Parathyroid adenoma (tissue), 2 donors: ENCODE measurements at regions not wholly inside any gene's neighbourhood (a gene's known extent, or its start where the extent isn't known, plus 50 kb on each side); places are given as distances from the start of the nearest gene placed in this dataset.

ENCODE experiments used
- H2AFZ ChIP-seq: fragments of 300-600 bp; sonication (generic); one replicate; pipeline ENCODE4 v1.7.0; 2017; ENCODE audit warnings: antibody characterized with exemption, mild to moderate bottlenecking
- H3K27ac ChIP-seq: fragments of 300-600 bp; sonication (generic); one replicate; pipeline ENCODE4 v1.7.0; 2017
- H3K27me3 ChIP-seq: fragments of 300-600 bp; sonication (generic); one replicate; pipeline ENCODE4 v1.7.0; 2017; ENCODE audit warnings: low read length; ENCODE audit not compliant: control insufficient read depth, insufficient read depth
- H3K36me3 ChIP-seq: fragments of 300-600 bp; sonication (generic); one replicate; pipeline ENCODE4 v1.7.0; 2017; ENCODE audit warnings: low read length; ENCODE audit not compliant: control insufficient read depth, insufficient read depth
- H3K4me1 ChIP-seq: fragments of 300-600 bp; sonication (generic); one replicate; pipeline ENCODE4 v1.7.0; 2017; ENCODE audit warnings: control low read depth
- H3K4me2 ChIP-seq: fragments of 300-600 bp; sonication (generic); one replicate; pipeline ENCODE4 v1.7.0; 2017; ENCODE audit warnings: low read length
- H3K4me3 ChIP-seq: fragments of 300-600 bp; sonication (generic); one replicate; pipeline ENCODE4 v1.7.0; 2017; ENCODE audit warnings: low read depth, low read length
- H3K79me2 ChIP-seq: fragments of 300-600 bp; sonication (generic); one replicate; pipeline ENCODE4 v1.7.0; 2017; ENCODE audit warnings: control low read depth
- H3K9ac ChIP-seq: fragments of 300-600 bp; sonication (generic); one replicate; pipeline ENCODE4 v1.7.0; 2017; ENCODE audit warnings: mild to moderate bottlenecking
- H3K9me3 ChIP-seq: fragments of 300-600 bp; sonication (generic); one replicate; pipeline ENCODE4 v1.7.0; 2017; ENCODE audit warnings: low read length; ENCODE audit not compliant: control insufficient read depth
- TF ChIP-seq, protein P1 (sequence below): fragments of 300-600 bp; sonication (generic); IDR thresholded peaks from one replicate; pipeline ENCODE4 v1.7.0; 2017; ENCODE audit warnings: antibody characterized with exemption, mild to moderate bottlenecking
- donor health status: primary hyperparathyroidism.

- TF ChIP-seq, protein P1, sequence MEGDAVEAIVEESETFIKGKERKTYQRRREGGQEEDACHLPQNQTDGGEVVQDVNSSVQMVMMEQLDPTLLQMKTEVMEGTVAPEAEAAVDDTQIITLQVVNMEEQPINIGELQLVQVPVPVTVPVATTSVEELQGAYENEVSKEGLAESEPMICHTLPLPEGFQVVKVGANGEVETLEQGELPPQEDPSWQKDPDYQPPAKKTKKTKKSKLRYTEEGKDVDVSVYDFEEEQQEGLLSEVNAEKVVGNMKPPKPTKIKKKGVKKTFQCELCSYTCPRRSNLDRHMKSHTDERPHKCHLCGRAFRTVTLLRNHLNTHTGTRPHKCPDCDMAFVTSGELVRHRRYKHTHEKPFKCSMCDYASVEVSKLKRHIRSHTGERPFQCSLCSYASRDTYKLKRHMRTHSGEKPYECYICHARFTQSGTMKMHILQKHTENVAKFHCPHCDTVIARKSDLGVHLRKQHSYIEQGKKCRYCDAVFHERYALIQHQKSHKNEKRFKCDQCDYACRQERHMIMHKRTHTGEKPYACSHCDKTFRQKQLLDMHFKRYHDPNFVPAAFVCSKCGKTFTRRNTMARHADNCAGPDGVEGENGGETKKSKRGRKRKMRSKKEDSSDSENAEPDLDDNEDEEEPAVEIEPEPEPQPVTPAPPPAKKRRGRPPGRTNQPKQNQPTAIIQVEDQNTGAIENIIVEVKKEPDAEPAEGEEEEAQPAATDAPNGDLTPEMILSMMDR, result no peak
- H3K9me3 ChIP-seq, result no peaks in the 10 kb centered on the region
- no peak overlapping the region for H3K27ac ChIP-seq
- no peaks in the 10 kb centered on the region for H3K79me2 ChIP-seq
- no peaks in the 10 kb centered on the region for H3K36me3 ChIP-seq
- H3K4me2 ChIP-seq, result no peak overlapping the region
- no peak overlapping the region for H3K4me3 ChIP-seq
- no peaks in the 10 kb centered on the region for H3K27me3 ChIP-seq
- no peaks in the 10 kb centered on the region for H3K4me1 ChIP-seq
- H3K9ac ChIP-seq, result no peak overlapping the region
- peak overlapping the region; percentile 41 for H2AFZ ChIP-seq
Observed at GRCh38 chr5:62256161-62257019, 49.6 kb upstream of the KIF2A start.
